Neural progenitor cell (in vitro differentiated cells): ENCODE measurements at regions not wholly inside any gene's neighbourhood (a gene's known extent, or its start where the extent isn't known, plus 50 kb on each side); places are given as distances from the start of the nearest gene placed in this dataset.

Source experiments
- DNase-seq: peaks from one replicate; pipeline ENCODE4 v3.0.0-alpha.2; 2016; ENCODE audit warnings: low spot score
- H2AFZ ChIP-seq: fragments of 200-600 bp; sonication (generic); replicated peaks from 2 replicates; pipeline ENCODE4 v1.6.1; 2016; ENCODE audit warnings: antibody characterized with exemption
- H3F3A ChIP-seq: fragments of 200-600 bp; sonication (generic); 2 replicates; pipeline ENCODE4 v1.6.1; 2016; ENCODE audit warnings: antibody characterized with exemption, low read depth
- H3K27ac ChIP-seq: fragments of 200-600 bp; sonication (generic); 2 replicates; pipeline ENCODE4 v1.5.1; 2016; ENCODE audit warnings: mild to moderate bottlenecking
- H3K27me3 ChIP-seq: fragments of 200-600 bp; sonication (generic); 2 replicates; pipeline ENCODE4 v1.6.1; 2016; ENCODE audit warnings: mild to moderate bottlenecking, moderate library complexity
- H3K36me3 ChIP-seq: fragments of 200-600 bp; sonication (generic); 2 replicates; pipeline ENCODE4 v1.5.1; 2016
- H3K4me1 ChIP-seq: fragments of 200-600 bp; sonication (generic); 2 replicates; pipeline ENCODE4 v1.6.1; 2016; ENCODE audit warnings: mixed run types
- H3K4me2 ChIP-seq: fragments of 200-600 bp; sonication (generic); 2 replicates; pipeline ENCODE4 v1.6.1; 2016
- H3K4me3 ChIP-seq: fragments of 200-600 bp; sonication (generic); 2 replicates; pipeline ENCODE4 v1.5.1; 2016
- H3K79me2 ChIP-seq: fragments of 200-600 bp; sonication (generic); 2 replicates; pipeline ENCODE4 v1.6.1; 2016; ENCODE audit warnings: low read depth
- H3K9ac ChIP-seq: fragments of 200-600 bp; sonication (generic); 2 replicates; pipeline ENCODE4 v1.6.1; 2016
- H3K9me3 ChIP-seq: fragments of 200-600 bp; sonication (generic); 2 replicates; pipeline ENCODE4 v1.5.1; 2016; ENCODE audit warnings: low read depth
- H4K20me1 ChIP-seq: fragments of 200-600 bp; sonication (generic); 2 replicates; pipeline ENCODE4 v1.6.1; 2016; ENCODE audit warnings: low read depth
- H3K27ac Mint-ChIP-seq: 3 replicates; pipeline ENCODE4 v1.8.0; 2021; ENCODE audit warnings: mixed read lengths
- H3K27me3 Mint-ChIP-seq: 2 replicates; pipeline ENCODE4 v1.8.0; 2022; ENCODE audit warnings: low read depth, mild to moderate bottlenecking, inconsistent platforms, moderate library complexity, mixed read lengths; ENCODE audit not compliant: insufficient read depth
- H3K36me3 Mint-ChIP-seq: 3 replicates; pipeline ENCODE4 v1.8.0; 2021; ENCODE audit warnings: mixed read lengths
- H3K4me1 Mint-ChIP-seq: 3 replicates; pipeline ENCODE4 v1.8.0; 2021; ENCODE audit warnings: mixed read lengths
- H3K4me3 Mint-ChIP-seq: 3 replicates; pipeline ENCODE4 v1.8.0; 2021; ENCODE audit warnings: mild to moderate bottlenecking, moderate library complexity, mixed read lengths
- H3K9me3 Mint-ChIP-seq: 3 replicates; pipeline ENCODE4 v1.8.0; 2020; ENCODE audit warnings: mixed read lengths
- EZH2 ChIP-seq: fragments of 200-600 bp; sonication (generic); IDR thresholded peaks from 2 replicates; pipeline ENCODE4 v1.6.1; 2017; ENCODE audit warnings: antibody characterized with exemption, mild to moderate bottlenecking, moderate library complexity
- EZH2phosphoT487 ChIP-seq: fragments of 200-600 bp; sonication (generic); IDR thresholded peaks from 2 replicates; pipeline ENCODE4 v1.6.1; 2017; ENCODE audit warnings: antibody characterized with exemption
- TF ChIP-seq, protein P1 (sequence below): fragments of 200-600 bp; sonication (generic); IDR thresholded peaks from 2 replicates; pipeline ENCODE4 v1.5.1; 2017; ENCODE audit warnings: antibody characterized with exemption, mild to moderate bottlenecking

DNA sequence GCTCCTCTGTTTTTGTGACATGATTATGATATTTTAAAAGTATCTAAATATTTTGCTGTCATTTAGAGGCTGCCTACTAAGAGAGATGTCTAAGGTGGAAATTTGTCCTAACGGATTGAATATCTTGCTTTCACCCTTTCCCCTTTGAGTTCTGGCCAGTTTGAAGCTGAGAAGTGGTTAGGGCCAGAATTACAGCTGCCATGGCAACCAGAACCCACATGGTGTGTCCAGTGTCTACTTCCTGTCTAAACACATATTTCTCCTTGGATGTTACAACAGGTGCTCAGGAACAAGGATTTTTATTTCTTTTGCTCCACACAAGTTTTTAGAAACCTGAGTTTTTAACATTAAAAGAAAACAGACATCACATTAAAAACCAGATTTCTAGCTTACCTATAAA, 335.1 kb upstream of the OR4E1 start:
- no peaks in the 10 kb centered on the region for H4K20me1 ChIP-seq
- H3K27me3 Mint-ChIP-seq: peaks cover 2% of the 10 kb centered on the region
- H3K79me2 ChIP-seq: no peaks in the 10 kb centered on the region
- no peak for DNase-seq
- no peaks in the 10 kb centered on the region for H3K36me3 Mint-ChIP-seq
- no peak overlapping the region for H3K9ac ChIP-seq
- no peak overlapping the region for H2AFZ ChIP-seq
- H3K9me3 ChIP-seq: no peaks in the 10 kb centered on the region
- TF ChIP-seq EZH2phosphoT487: no peak
- TF ChIP-seq, protein P1, sequence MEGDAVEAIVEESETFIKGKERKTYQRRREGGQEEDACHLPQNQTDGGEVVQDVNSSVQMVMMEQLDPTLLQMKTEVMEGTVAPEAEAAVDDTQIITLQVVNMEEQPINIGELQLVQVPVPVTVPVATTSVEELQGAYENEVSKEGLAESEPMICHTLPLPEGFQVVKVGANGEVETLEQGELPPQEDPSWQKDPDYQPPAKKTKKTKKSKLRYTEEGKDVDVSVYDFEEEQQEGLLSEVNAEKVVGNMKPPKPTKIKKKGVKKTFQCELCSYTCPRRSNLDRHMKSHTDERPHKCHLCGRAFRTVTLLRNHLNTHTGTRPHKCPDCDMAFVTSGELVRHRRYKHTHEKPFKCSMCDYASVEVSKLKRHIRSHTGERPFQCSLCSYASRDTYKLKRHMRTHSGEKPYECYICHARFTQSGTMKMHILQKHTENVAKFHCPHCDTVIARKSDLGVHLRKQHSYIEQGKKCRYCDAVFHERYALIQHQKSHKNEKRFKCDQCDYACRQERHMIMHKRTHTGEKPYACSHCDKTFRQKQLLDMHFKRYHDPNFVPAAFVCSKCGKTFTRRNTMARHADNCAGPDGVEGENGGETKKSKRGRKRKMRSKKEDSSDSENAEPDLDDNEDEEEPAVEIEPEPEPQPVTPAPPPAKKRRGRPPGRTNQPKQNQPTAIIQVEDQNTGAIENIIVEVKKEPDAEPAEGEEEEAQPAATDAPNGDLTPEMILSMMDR: no peak
- no peak for TF ChIP-seq EZH2
- no peak overlapping the region for H3K4me3 Mint-ChIP-seq
- no peaks in the 10 kb centered on the region for H3K36me3 ChIP-seq
- H3K9me3 Mint-ChIP-seq: peaks cover 11% of the 10 kb centered on the region
- peaks cover 7% of the 10 kb centered on the region for H3K27me3 ChIP-seq
- H3K27ac ChIP-seq: no peak overlapping the region
- no peaks in the 10 kb centered on the region for H3F3A ChIP-seq
- no peaks in the 10 kb centered on the region for H3K4me1 ChIP-seq
- no peak overlapping the region for H3K4me3 ChIP-seq
- H3K27ac Mint-ChIP-seq: no peak overlapping the region
- peaks cover 6% of the 10 kb centered on the region for H3K4me1 Mint-ChIP-seq
- H3K4me2 ChIP-seq: no peak overlapping the region

DNA sequence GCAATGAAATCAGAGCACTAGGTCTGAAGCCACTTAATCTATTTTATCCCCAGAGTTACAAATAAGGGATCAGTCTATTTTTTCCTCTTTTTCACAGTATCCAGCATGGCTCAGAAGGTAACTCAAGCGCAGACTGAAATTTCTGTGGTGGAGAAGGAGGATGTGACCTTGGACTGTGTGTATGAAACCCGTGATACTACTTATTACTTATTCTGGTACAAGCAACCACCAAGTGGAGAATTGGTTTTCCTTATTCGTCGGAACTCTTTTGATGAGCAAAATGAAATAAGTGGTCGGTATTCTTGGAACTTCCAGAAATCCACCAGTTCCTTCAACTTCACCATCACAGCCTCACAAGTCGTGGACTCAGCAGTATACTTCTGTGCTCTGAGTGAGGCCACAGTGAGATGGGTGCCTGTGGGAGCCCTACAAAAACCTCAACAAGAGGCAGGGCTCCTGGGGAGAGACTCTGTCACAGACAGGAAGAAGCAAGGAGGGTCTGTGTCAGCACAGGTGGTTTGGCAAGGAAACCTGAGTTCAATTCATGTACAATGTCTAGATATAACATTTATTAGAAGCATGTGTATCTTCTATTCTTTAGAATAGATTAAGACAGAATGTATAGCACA, 334.3 kb upstream of the OR4E1 start:
- TF ChIP-seq, protein P1: no peak
- TF ChIP-seq EZH2phosphoT487 (no peak), EZH2 (no peak)
- H3K9ac ChIP-seq: no peak overlapping the region
- H4K20me1 ChIP-seq: no peaks in the 10 kb centered on the region
- no peaks in the 10 kb centered on the region for H3K36me3 Mint-ChIP-seq
- H2AFZ ChIP-seq: no peak overlapping the region
- no peaks in the 10 kb centered on the region for H3K4me1 ChIP-seq
- no peaks in the 10 kb centered on the region for H3K79me2 ChIP-seq
- H3K9me3 ChIP-seq: no peaks in the 10 kb centered on the region
- no peak overlapping the region for H3K27ac ChIP-seq
- H3K36me3 ChIP-seq: no peaks in the 10 kb centered on the region
- H3K27me3 ChIP-seq: peaks cover 7% of the 10 kb centered on the region
- no peaks in the 10 kb centered on the region for H3F3A ChIP-seq
- no peak for DNase-seq
- no peak overlapping the region for H3K4me3 Mint-ChIP-seq
- no peak overlapping the region for H3K27ac Mint-ChIP-seq
- peaks cover 9% of the 10 kb centered on the region for H3K4me1 Mint-ChIP-seq
- peaks cover 2% of the 10 kb centered on the region for H3K27me3 Mint-ChIP-seq
- H3K4me2 ChIP-seq: no peak overlapping the region
- H3K4me3 ChIP-seq: no peak overlapping the region
- H3K9me3 Mint-ChIP-seq: peaks cover 11% of the 10 kb centered on the region

DNA sequence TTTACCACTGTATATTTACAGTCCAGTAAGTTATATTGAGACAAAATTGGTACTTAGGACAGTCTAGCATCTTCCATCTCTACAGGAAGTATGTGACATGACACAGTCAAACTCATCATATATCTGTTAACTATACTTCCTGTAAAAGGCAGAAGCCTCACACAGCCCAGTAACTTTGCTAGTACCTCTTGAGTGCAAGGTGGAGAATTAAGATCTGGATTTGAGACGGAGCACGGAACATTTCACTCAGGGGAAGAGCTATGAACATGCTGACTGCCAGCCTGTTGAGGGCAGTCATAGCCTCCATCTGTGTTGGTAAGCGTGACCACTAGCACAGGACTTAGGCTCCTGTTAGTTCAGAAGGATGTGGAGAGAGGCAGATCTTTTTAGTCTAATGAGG, 333.7 kb upstream of the OR4E1 start:
- Mint-ChIP-seq H3K9me3 (peaks cover 11% of the 10 kb centered on the region), H3K27ac (no peak overlapping the region), H3K36me3 (no peaks in the 10 kb centered on the region), H3K4me1 (peaks cover 9% of the 10 kb centered on the region), H3K4me3 (no peak overlapping the region), H3K27me3 (peaks cover 2% of the 10 kb centered on the region)
- TF ChIP-seq, protein P1: no peak
- TF ChIP-seq EZH2phosphoT487: no peak
- no peak for TF ChIP-seq EZH2
- H3K27ac ChIP-seq: no peak overlapping the region
- H3K79me2 ChIP-seq: no peaks in the 10 kb centered on the region
- no peak overlapping the region for H3K4me3 ChIP-seq
- H2AFZ ChIP-seq: no peak overlapping the region
- H4K20me1 ChIP-seq: no peaks in the 10 kb centered on the region
- no peaks in the 10 kb centered on the region for H3K9me3 ChIP-seq
- peaks cover 7% of the 10 kb centered on the region for H3K27me3 ChIP-seq
- H3K9ac ChIP-seq: no peak overlapping the region
- DNase-seq: no peak
- H3K4me2 ChIP-seq: no peak overlapping the region
- H3K4me1 ChIP-seq: no peaks in the 10 kb centered on the region
- H3F3A ChIP-seq: no peaks in the 10 kb centered on the region
- no peaks in the 10 kb centered on the region for H3K36me3 ChIP-seq
